Ovary (tissue), 7 donors: ENCODE measurements at regions not wholly inside any gene's neighbourhood (a gene's known extent, or its start where the extent isn't known, plus 50 kb on each side); places are given as distances from the start of the nearest gene placed in this dataset.

Experiments used
- DNase-seq, 5 donors: peaks; one replicate each; pipeline ENCODE4 v3.0.0-alpha.2; 2019 to 2020
- H3K27ac ChIP-seq, 2 donors: fragments of 200-600 bp; one replicate each; pipeline versions ENCODE4 v1.5.1 to v1.8.0; 2019 to 2022
- H3K27me3 ChIP-seq: fragments of 200-600 bp; one replicate; pipeline ENCODE4 v1.8.0; 2022
- H3K36me3 ChIP-seq: fragments of 200-600 bp; sonication (generic); one replicate; pipeline ENCODE4 v1.5.1; 2019
- H3K4me1 ChIP-seq: one replicate; pipeline ENCODE4 v1.8.1; 2013; ENCODE audit warnings: mild to moderate bottlenecking, moderate library complexity; ENCODE audit not compliant: insufficient read depth
- H3K4me3 ChIP-seq: fragments of 200-600 bp; sonication (generic); one replicate; pipeline ENCODE4 v1.5.1; 2017
- H3K9me3 ChIP-seq, 2 donors: fragments of 200-600 bp in 1 of 2; sonication (generic) in 1 of 2; one replicate each; pipeline versions ENCODE4 v1.5.1 to v1.8.1; 2013 to 2019; ENCODE audit warnings: mild to moderate bottlenecking in 1 of 2, moderate library complexity in 1 of 2
- CTCF ChIP-seq, 3 donors: fragments of 450-650 bp in 2 of 3; fragments of 200-600 bp in 1 of 3; IDR thresholded peaks; one replicate each; pipeline versions ENCODE4 v1.5.1 to v1.8.0; 2016 to 2022; ENCODE audit warnings: antibody characterized with exemption in 3 of 3, mild to moderate bottlenecking in 1 of 3
- EP300 ChIP-seq: sonication (generic); formaldehyde crosslinking; IDR thresholded peaks from one replicate; pipeline ENCODE4 v1.6.1; 2017; ENCODE audit warnings: antibody characterized with exemption
- POLR2A ChIP-seq: fragments of 450-650 bp; IDR thresholded peaks from one replicate; pipeline ENCODE4 v1.6.1; 2017; ENCODE audit warnings: antibody characterized with exemption, mild to moderate bottlenecking, moderate library complexity
- WGBS, 3 donors: extraction: QIAGEN DNeasy Blood & Tissue Kit in 1 of 3; methylation state at CpG; one replicate each; pipeline versions ENCODE4 v1.1.5 to v1.1.7; 2013 to 2017; 5-methylcytosine and 5-hydroxymethylcytosine counted together
- intact Hi-C, 4 donors: fragments of 100-400 bp; cut with DNase I; formaldehyde crosslinking; loops; one replicate each; pipeline versions ENCODE4 v1.11.0 to v1.15.1; 2022 to 2023
- donor health status: DM: no; HTN: no; CAD: no; lungs with moderate emphysema.
- donor health status: DM: no; HTN: no; CAD: no.
- donor health status: Bipolar disorder and iron deficiency.
- donor health status: DM: no; HTN: no; CAD: no.
- donor health status: DM: yes; HTN: yes; CAD: no.

- 91 to 95% (median 94%) methylated on average over 4 of the region's 4 CpGs for WGBS, 3 donors
- intact Hi-C loops: no loop called here
- TF ChIP-seq POLR2A (no peak), CTCF (IDR thresholded peaks at IDR 0.05) (no peak), EP300 (no peak)
- no peaks in the 10 kb centered on the region for H3K27me3 ChIP-seq
- H3K9me3 ChIP-seq: no peaks in the 10 kb centered on the region
- no peak overlapping the region for H3K4me3 ChIP-seq
- H3K4me1 ChIP-seq: no peaks in the 10 kb centered on the region
- H3K36me3 ChIP-seq: no peaks in the 10 kb centered on the region
- H3K27ac ChIP-seq: no peak overlapping the region
- DNase-seq: no peak
Observed at GRCh38 chr6:139569566-139569965, 195.1 kb upstream of the CITED2 start.

GRCh38 chr6:139568956-139569538, 194.6 kb upstream of the CITED2 start:
- intact Hi-C loops: no loop called here
- no peak for DNase-seq
- Histone ChIP-seq H3K4me1 (no peaks in the 10 kb centered on the region), H3K27me3 (no peaks in the 10 kb centered on the region), H3K9me3 (no peaks in the 10 kb centered on the region), H3K27ac (no peak overlapping the region), H3K36me3 (no peaks in the 10 kb centered on the region), H3K4me3 (no peak overlapping the region)
- TF ChIP-seq CTCF (IDR thresholded peaks at IDR 0.05): no peak
- TF ChIP-seq POLR2A: no peak
- TF ChIP-seq EP300: no peak
- 33 to 50% (median 45%) methylated on average over 5 of the region's 5 CpGs for WGBS, 3 donors

DNA sequence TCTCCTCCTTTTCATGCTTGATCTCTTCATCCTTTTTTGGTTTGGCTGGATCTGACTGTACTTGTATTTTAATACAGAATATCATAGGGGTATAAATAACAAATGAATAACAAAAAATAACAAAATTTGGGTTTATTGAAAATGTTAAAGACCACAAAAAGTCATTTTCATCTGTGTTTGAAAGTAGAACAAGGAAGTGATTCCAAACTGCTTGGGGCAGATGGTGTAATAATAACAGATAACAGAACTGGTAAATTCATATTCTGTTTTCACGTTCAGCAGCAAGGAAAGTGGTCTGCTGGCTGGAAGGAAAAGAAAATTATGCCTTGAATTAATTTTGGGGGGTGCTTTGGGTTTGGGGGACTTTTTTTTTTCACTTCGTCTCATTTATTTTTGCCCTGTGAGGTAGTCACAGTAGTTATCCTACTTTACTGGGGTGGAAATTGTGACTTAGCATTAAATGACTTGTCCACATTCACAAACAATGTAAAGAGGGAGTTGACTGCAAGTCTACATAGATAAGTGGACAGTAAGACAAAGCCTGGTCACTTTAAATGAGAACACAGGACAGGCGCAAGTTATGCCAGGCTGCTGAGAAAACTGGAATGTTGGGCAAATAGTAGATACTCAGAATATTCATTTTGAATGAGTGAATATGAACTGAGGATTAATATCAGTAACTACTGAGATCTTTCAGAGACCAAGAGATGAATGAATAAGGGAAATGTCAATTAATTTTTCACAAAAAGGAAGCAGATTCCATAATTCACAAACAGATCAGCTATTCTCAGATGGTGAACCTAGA, 193.9 kb upstream of the CITED2 start:
- Histone ChIP-seq H3K36me3 (no peaks in the 10 kb centered on the region), H3K27me3 (no peaks in the 10 kb centered on the region), H3K27ac (no peak overlapping the region), H3K9me3 (no peaks in the 10 kb centered on the region), H3K4me3 (no peak overlapping the region), H3K4me1 (no peaks in the 10 kb centered on the region)
- WGBS, 3 donors: 71 to 77% (median 75%) methylated on average over 3 of the region's 3 CpGs
- no peak for DNase-seq
- intact Hi-C loops: no loop called here
- TF ChIP-seq CTCF (IDR thresholded peaks at IDR 0.05) (no peak), EP300 (no peak), POLR2A (no peak)

DNA sequence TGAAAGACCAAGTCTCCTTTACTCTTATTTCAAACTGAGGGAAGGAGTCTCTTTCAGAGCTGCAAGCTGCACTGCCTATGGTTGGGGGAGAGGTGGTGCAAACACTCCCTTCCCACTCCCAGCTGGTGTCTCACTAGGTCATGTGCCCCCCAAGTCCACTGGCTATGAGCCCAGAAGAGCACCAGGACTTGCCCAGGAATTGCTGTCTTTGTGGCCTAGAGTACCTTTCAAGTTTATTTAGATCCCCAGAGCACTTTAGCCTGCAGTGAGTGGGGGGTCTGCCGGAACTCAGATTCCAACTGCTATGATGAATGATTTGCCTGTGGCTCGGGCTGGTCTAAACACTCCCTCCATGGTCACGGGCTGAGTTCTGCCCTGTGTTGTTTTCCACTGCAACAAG, 192.6 kb upstream of the CITED2 start:
- no peaks in the 10 kb centered on the region for H3K4me1 ChIP-seq
- no peak for TF ChIP-seq CTCF (IDR thresholded peaks at IDR 0.05)
- no peak for TF ChIP-seq EP300
- no peak for TF ChIP-seq POLR2A
- DNase-seq: no peak
- H3K36me3 ChIP-seq: no peaks in the 10 kb centered on the region
- 78 to 88% (median 83%) methylated on average over 3 of the region's 3 CpGs for WGBS, 3 donors
- intact Hi-C loops: no loop called here
- no peaks in the 10 kb centered on the region for H3K27me3 ChIP-seq
- no peak overlapping the region for H3K27ac ChIP-seq
- no peak overlapping the region for H3K4me3 ChIP-seq
- H3K9me3 ChIP-seq: no peaks in the 10 kb centered on the region
